Heart left ventricle (tissue), 16 donors: ENCODE measurements at regions not wholly inside any gene's neighbourhood (a gene's known extent, or its start where the extent isn't known, plus 50 kb on each side); places are given as distances from the start of the nearest gene placed in this dataset.

Experiments used
- ATAC-seq, 4 donors: fragments of 200-7000 bp; cut with Tn5 transposase; one replicate each; pipeline ENCODE4 v1.9.1; 2020 to 2022; ENCODE audit warnings: moderate library complexity in 4 of 4, mild to moderate bottlenecking in 3 of 4, moderate number of reproducible peaks in 1 of 4
- DNase-seq, 5 donors: peaks; one replicate each; pipeline ENCODE4 v3.0.0-alpha.2; 2020
- H3K27ac ChIP-seq, 12 donors: fragments of 200-600 bp; sonication (generic) in 4 of 12; one replicate each; pipeline versions ENCODE4 v1.5.0 to v1.8.0; 2016 to 2022; ENCODE audit warnings: mild to moderate bottlenecking in 2 of 12
- H3K27me3 ChIP-seq, 9 donors: fragments of 200-600 bp; sonication (generic) in 2 of 9; one replicate each; pipeline versions ENCODE4 v1.5.1 to v1.8.0; 2016 to 2022; ENCODE audit warnings: mild to moderate bottlenecking in 3 of 9
- H3K36me3 ChIP-seq, 9 donors: fragments of 200-600 bp; sonication (generic) in 2 of 9; one replicate each; pipeline versions ENCODE4 v1.5.0 to v1.8.0; 2018 to 2022; ENCODE audit warnings: mild to moderate bottlenecking in 2 of 9
- H3K4me1 ChIP-seq, 12 donors: fragments of 200-600 bp; sonication (generic) in 4 of 12; one replicate each; pipeline versions ENCODE4 v1.5.0 to v1.8.0; 2016 to 2022; ENCODE audit warnings: mild to moderate bottlenecking in 3 of 12
- H3K4me3 ChIP-seq, 12 donors: fragments of 200-600 bp; sonication (generic) in 4 of 12; one replicate each; pipeline versions ENCODE4 v1.5.0 to v1.8.0; 2017 to 2022; ENCODE audit warnings: mild to moderate bottlenecking in 9 of 12, moderate library complexity in 4 of 12
- H3K9me3 ChIP-seq, 12 donors: fragments of 200-600 bp; sonication (generic) in 4 of 12; one replicate each; pipeline versions ENCODE4 v1.5.0 to v1.8.0; 2016 to 2022; ENCODE audit warnings: mild to moderate bottlenecking in 1 of 12
- CTCF ChIP-seq, 12 donors: fragments of 200-600 bp; sonication (generic) in 4 of 12; IDR thresholded peaks; one replicate each; pipeline versions ENCODE4 v1.5.0 to v1.8.0; 2018 to 2022; ENCODE audit warnings: antibody characterized with exemption in 12 of 12, mild to moderate bottlenecking in 5 of 12
- POLR2A ChIP-seq, 2 donors: fragments of 450-650 bp; IDR thresholded peaks; one replicate each; pipeline ENCODE4 v1.6.1; 2017; ENCODE audit warnings: antibody characterized with exemption in 2 of 2, mild to moderate bottlenecking in 2 of 2, moderate library complexity in 2 of 2
- WGBS, 4 donors: extraction: QIAGEN DNeasy Blood & Tissue Kit in 2 of 4; methylation state at CpG; one replicate each; pipeline versions ENCODE4 v1.1.5 to v1.1.7; 2013 to 2018; 5-methylcytosine and 5-hydroxymethylcytosine counted together
- intact Hi-C, 10 donors: fragments of 100-400 bp; cut with DNase I; formaldehyde crosslinking; loops; one replicate each; pipeline versions ENCODE4 v1.11.1 to v1.14.2; 2022
- donor health status: ischemic (EF 13 %, LVEDD 7.1; RV severe dilation, severe dysfunction).
- donor health status: healthy with polysubstance abuse.
- donor health status: DM: no; HTN: yes; CAD: no.
- donor health status: DM: no; HTN: no; CAD: no.
- donor health status: ischemic (EF 25% LVEDD 6.9; RV normal size, moderate dysfunction).
- donor health status: ischemic (EF 25% LVEDD 5.7; RV mildly dilated, moderate dysfunction).
- donor health status: healthy.
- donor health status: DM: yes; HTN: yes; CAD: no.
- donor health status: ischemic (EF 35%, LVEDD 5.7; RV mildly dilated, moderate dysfunction).
- donor health status: nonischemic (EF 11% LVEDD 7.7; RV severe dilation, severe dysfunction).
- donor health status: DM: yes; HTN: yes; CAD: no.
- donor health status: PGD.
- donor health status: ischemic (EF 29% LVEDD 5.4; RV normal size, mild dysfunction).
- donor health status: nonischemic (EF 23%, LVEDD 6.1; RV moderate dilation, normal function).

GRCh38 chr10:20970044-20970443 lies 72.9 kb upstream of the NEBL start:
- peaks cover 0 to 8% (median 0%) of the 10 kb centered on the region in 12 donors for H3K4me1 ChIP-seq
- DNase-seq (no peak), ATAC-seq (no peak)
- no peak for TF ChIP-seq CTCF (IDR thresholded peaks at IDR 0.05)
- H3K36me3 ChIP-seq, result no peaks in the 10 kb centered on the region
- H3K27me3 ChIP-seq, result no peaks in the 10 kb centered on the region
- H3K4me3 ChIP-seq, result no peak overlapping the region
- 84 to 99% (median 96%) methylated on average over 3 of the region's 3 CpGs for WGBS, 4 donors
- H3K9me3 ChIP-seq, result peaks cover 0 to 3% (median 0%) of the 10 kb centered on the region in 12 donors
- intact Hi-C loops, result no loop called here
- no peak overlapping the region for H3K27ac ChIP-seq

- Histone ChIP-seq H3K27ac (no peak overlapping the region), H3K4me1 (peaks cover 0 to 13% (median 0%) of the 10 kb centered on the region in 12 donors), H3K9me3 (peaks cover 0 to 6% (median 0%) of the 10 kb centered on the region in 12 donors), H3K27me3 (no peaks in the 10 kb centered on the region), H3K36me3 (no peaks in the 10 kb centered on the region), H3K4me3 (no peak overlapping the region)
- no peak for DNase-seq
- WGBS, 4 donors, result 73 to 76% (median 74%) methylated on average over 3 of the region's 3 CpGs
- ATAC-seq, result no peak
- intact Hi-C loops, result no loop called here
- TF ChIP-seq CTCF (IDR thresholded peaks at IDR 0.05) (no peak), POLR2A (IDR thresholded peaks at IDR 0.05) (no peak)
Observed at GRCh38 chr10:20966426-20966825, 69.3 kb upstream of the NEBL start.

GRCh38 chr10:20963721-20964595 lies 66.8 kb upstream of the NEBL start:
- 48 to 56% (median 52%) methylated on average over 5 of the region's 5 CpGs for WGBS, 4 donors
- TF ChIP-seq CTCF (IDR thresholded peaks at IDR 0.05) (no peak), POLR2A (IDR thresholded peaks at IDR 0.05) (no peak)
- Histone ChIP-seq H3K36me3 (no peaks in the 10 kb centered on the region), H3K4me3 (no peak overlapping the region), H3K27me3 (no peaks in the 10 kb centered on the region), H3K9me3 (peaks cover 0 to 6% (median 0%) of the 10 kb centered on the region in 12 donors), H3K27ac (no peak overlapping the region), H3K4me1 (peaks cover 0 to 13% (median 0%) of the 10 kb centered on the region in 12 donors)
- intact Hi-C loops, result no loop called here
- DNase-seq (no peak), ATAC-seq (peak in 2 of 4 donors; percentile 22 to 52)

- no peaks in the 10 kb centered on the region for H3K36me3 ChIP-seq
- ATAC-seq, result no peak
- intact Hi-C loops, result no loop called here
- DNase-seq, result no peak
- WGBS, 4 donors, result 72 to 87% (median 83%) methylated on average over 3 of the region's 3 CpGs
- TF ChIP-seq CTCF (IDR thresholded peaks at IDR 0.05) (no peak), POLR2A (IDR thresholded peaks at IDR 0.05) (no peak)
- peaks cover 0 to 13% (median 0%) of the 10 kb centered on the region in 12 donors for H3K4me1 ChIP-seq
- no peak overlapping the region for H3K27ac ChIP-seq
- H3K27me3 ChIP-seq, result no peaks in the 10 kb centered on the region
- no peak overlapping the region for H3K4me3 ChIP-seq
- peaks cover 0 to 6% (median 0%) of the 10 kb centered on the region in 12 donors for H3K9me3 ChIP-seq
Observed at GRCh38 chr10:20963056-20963455, 65.9 kb upstream of the NEBL start.
